ENCODE measurements at regions not wholly inside any gene's neighbourhood (a gene's known extent, or its start where the extent isn't known, plus 50 kb on each side); places are given as distances from the start of the nearest gene placed in this dataset.

DNA sequence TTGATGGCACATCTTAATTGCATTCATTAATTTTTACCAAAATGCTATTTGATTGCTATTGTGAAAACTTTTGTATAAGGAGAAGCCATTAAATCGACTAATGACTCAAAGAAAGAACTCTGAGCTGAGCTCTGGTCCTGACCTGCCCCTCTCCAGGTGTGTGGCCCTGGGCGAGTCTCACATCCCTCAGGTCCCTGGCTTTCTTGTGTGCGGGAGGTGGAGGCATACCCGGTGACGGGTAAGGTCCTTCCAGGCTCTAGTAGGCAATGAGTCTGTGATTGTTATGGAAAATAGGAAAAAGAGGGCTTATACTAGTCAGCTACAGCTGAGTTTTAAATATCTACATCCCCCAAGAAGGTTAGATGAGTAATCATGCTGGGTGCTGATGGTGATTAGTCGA, 248.1 kb downstream of the GATA3 start:
- no peak for DNase-seq
- Histone ChIP-seq H3K9me3 (no peaks in the 10 kb centered on the region), H3K4me3 (no peak overlapping the region), H3K27ac (no peak overlapping the region), H3K36me3 (no peaks in the 10 kb centered on the region), H3K4me1 (no peaks in the 10 kb centered on the region), H3K27me3 (no peaks in the 10 kb centered on the region)
- ATAC-seq: no peak
- intact Hi-C loops (cut with DNase I): no loop called here
- TF ChIP-seq, protein P1, sequence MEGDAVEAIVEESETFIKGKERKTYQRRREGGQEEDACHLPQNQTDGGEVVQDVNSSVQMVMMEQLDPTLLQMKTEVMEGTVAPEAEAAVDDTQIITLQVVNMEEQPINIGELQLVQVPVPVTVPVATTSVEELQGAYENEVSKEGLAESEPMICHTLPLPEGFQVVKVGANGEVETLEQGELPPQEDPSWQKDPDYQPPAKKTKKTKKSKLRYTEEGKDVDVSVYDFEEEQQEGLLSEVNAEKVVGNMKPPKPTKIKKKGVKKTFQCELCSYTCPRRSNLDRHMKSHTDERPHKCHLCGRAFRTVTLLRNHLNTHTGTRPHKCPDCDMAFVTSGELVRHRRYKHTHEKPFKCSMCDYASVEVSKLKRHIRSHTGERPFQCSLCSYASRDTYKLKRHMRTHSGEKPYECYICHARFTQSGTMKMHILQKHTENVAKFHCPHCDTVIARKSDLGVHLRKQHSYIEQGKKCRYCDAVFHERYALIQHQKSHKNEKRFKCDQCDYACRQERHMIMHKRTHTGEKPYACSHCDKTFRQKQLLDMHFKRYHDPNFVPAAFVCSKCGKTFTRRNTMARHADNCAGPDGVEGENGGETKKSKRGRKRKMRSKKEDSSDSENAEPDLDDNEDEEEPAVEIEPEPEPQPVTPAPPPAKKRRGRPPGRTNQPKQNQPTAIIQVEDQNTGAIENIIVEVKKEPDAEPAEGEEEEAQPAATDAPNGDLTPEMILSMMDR (IDR thresholded peaks at IDR 0.05): no peak

DNA sequence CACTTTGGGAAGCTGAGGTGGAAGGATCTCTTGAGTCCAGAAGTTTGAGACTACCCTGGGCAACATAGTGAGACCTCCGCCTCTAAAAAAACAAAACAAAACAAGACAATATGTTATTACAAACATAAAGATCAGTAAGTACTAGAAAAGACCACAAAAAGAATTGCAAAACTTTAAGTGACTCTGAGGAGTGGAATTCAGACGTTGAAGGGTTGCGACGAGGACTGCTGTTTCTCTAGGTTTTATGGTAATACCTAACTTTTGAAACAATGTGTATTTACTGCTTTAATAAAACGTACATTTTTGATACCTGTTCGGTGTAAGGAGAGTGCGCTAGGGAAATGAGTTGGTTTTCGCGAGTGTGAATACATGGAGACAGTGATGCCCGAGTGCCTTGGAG, 250.4 kb downstream of the GATA3 start:
- H3K27ac ChIP-seq: no peak overlapping the region
- no peaks in the 10 kb centered on the region for H3K4me1 ChIP-seq
- H3K9me3 ChIP-seq: no peaks in the 10 kb centered on the region
- ATAC-seq (no peak), DNase-seq (no peak)
- intact Hi-C loops (cut with DNase I): no loop called here
- no peaks in the 10 kb centered on the region for H3K36me3 ChIP-seq
- TF ChIP-seq, protein P1 (IDR thresholded peaks at IDR 0.05): no peak
- H3K27me3 ChIP-seq: no peaks in the 10 kb centered on the region
- no peak overlapping the region for H3K4me3 ChIP-seq

DNA sequence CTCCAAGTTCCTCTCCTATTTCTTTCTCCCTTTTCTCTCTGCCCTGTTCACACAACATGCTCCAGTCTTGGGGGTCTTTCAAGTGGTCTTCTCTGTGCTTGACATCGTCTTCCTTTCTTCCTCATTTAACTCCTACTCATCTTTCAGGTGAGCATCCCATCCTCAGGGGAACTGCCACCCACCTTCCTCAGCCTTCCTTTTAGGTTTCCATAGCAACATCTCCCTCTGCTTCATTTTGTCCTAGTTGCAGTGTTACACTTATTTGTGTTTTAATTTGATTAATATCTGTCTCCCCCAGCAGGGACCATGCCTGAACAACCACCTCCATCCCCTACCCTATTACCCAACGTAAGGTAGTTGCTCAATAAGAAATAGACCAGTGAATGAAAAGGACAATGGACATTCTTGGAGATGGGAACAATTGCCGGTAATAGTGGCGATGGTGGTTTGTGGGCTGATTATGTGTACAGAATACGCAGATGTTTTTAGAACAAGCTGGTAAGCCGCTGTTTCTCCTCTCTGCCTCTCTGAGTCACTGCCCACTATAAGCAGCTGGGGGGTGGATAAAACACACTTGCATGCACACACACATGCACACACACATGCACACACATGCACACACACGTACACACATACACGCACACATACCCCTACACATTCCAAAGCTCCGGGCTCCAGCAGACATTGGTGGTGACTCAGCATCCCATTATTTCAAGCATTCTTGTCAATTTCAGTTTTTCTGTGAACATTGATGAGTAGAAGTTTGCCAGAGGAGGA, 251.6 kb downstream of the GATA3 start:
- intact Hi-C loops (cut with DNase I): no loop called here
- Histone ChIP-seq H3K36me3 (no peaks in the 10 kb centered on the region), H3K9me3 (no peaks in the 10 kb centered on the region), H3K4me1 (no peaks in the 10 kb centered on the region), H3K4me3 (no peak overlapping the region), H3K27ac (no peak overlapping the region), H3K27me3 (no peaks in the 10 kb centered on the region)
- ATAC-seq: no peak
- DNase-seq: no peak
- TF ChIP-seq, protein P1 (IDR thresholded peaks at IDR 0.05): no peak

DNA sequence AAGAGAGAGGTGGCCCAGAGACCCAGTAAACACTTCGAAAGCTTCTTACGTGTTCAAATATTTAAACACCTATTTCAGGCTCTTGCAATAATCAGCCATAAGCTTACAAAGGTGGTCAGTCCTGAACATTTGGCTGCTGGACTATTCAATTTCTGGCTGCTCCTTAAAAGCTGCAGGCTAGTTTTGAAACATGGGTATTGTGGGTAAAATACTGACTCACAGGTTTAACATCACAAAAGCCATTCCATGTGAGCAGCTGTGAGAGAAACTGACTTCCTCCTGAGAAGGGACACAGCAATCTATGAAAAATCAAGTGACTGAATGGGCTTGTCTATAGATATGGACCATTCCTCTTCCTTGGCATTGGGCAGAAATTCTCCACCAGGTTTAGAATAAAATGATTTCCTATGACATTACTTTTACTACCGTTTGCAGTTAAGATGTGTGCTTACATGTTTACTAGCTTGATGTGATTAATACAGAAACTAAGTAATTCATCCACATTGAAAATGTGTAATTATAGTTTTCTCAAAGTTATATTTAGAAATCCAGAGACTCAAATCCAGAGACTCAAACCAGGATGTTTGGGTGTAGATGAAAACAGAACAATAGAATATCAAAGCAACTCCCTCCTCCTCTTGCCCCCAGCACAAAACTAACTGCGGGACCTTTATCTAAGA, 252.3 kb downstream of the GATA3 start:
- Histone ChIP-seq H3K4me1 (no peaks in the 10 kb centered on the region), H3K9me3 (no peaks in the 10 kb centered on the region), H3K36me3 (no peaks in the 10 kb centered on the region), H3K27ac (no peak overlapping the region), H3K4me3 (no peak overlapping the region), H3K27me3 (no peaks in the 10 kb centered on the region)
- TF ChIP-seq, protein P1 (IDR thresholded peaks at IDR 0.05): no peak
- ATAC-seq (no peak), DNase-seq (no peak)
- intact Hi-C loops (cut with DNase I): no loop called here

DNA sequence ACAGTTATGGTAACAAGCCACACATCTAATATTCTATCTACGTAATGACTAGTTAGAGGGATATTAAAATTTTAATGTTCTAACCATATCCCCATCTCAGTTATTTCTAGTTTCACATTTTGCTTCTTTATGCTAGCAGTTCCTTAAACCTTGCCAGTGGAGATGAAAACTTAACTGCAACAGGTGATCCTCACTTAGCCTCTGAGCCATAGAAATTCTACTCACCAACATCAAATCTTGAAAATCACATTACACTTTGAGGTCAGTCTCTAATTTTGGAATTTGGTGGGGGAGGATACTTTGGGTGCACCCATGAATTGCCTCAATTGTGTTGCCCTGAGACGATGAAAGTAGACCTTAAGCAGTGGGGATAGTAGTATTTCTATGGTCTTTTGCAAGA, 256.4 kb downstream of the GATA3 start:
- Histone ChIP-seq H3K4me3 (no peak overlapping the region), H3K36me3 (no peaks in the 10 kb centered on the region), H3K27me3 (no peaks in the 10 kb centered on the region), H3K27ac (no peak overlapping the region), H3K4me1 (no peaks in the 10 kb centered on the region), H3K9me3 (no peaks in the 10 kb centered on the region)
- ATAC-seq (no peak), DNase-seq (no peak)
- intact Hi-C loops (cut with DNase I): no loop called here
- TF ChIP-seq, protein P1 (IDR thresholded peaks at IDR 0.05): no peak
